Lung (tissue), 11 donors: ENCODE measurements at regions not wholly inside any gene's neighbourhood (a gene's known extent, or its start where the extent isn't known, plus 50 kb on each side); places are given as distances from the start of the nearest gene placed in this dataset.

ENCODE experiments used
- ATAC-seq: fragments of 200-7000 bp; cut with Tn5 transposase; one replicate; pipeline ENCODE4 v1.9.1; 2020; ENCODE audit warnings: moderate number of reproducible peaks; ENCODE audit not compliant: insufficient read depth, low FRiP score
- DNase-seq, 3 donors: peaks; one replicate each; pipeline ENCODE4 v3.0.0-alpha.2; 2013 to 2017
- H3K27ac ChIP-seq, 2 donors: one replicate each; pipeline ENCODE4 v1.5.1; 2013; ENCODE audit warnings: mild to moderate bottlenecking in 2 of 2, moderate library complexity in 2 of 2, control low read depth in 1 of 2, inconsistent platforms in 1 of 2, low read depth in 1 of 2, low read length in 1 of 2
- H3K27me3 ChIP-seq, 3 donors: one replicate each; pipeline ENCODE4 v1.5.1; 2013; ENCODE audit warnings: low read length in 2 of 3; ENCODE audit not compliant: control insufficient read depth in 3 of 3, insufficient read depth in 3 of 3
- H3K36me3 ChIP-seq, 4 donors: one replicate each; pipeline ENCODE4 v1.5.1; 2013; ENCODE audit warnings: low read length in 4 of 4, mild to moderate bottlenecking in 1 of 4, moderate library complexity in 1 of 4; ENCODE audit not compliant: control insufficient read depth in 4 of 4, insufficient read depth in 4 of 4
- H3K4me1 ChIP-seq, 5 donors: one replicate each; pipeline ENCODE4 v1.5.1; 2013; ENCODE audit warnings: low read length in 5 of 5, mild to moderate bottlenecking in 2 of 5, moderate library complexity in 1 of 5; ENCODE audit not compliant: control insufficient read depth in 5 of 5, insufficient read depth in 5 of 5
- H3K4me3 ChIP-seq: one replicate; pipeline ENCODE4 v1.5.1; 2013; ENCODE audit warnings: mild to moderate bottlenecking, control low read depth, moderate library complexity
- H3K9ac ChIP-seq, 2 donors: one replicate each; pipeline ENCODE4 v1.5.1; 2013; ENCODE audit warnings: low read length in 2 of 2, control low read depth in 1 of 2; ENCODE audit not compliant: insufficient read depth in 1 of 2
- H3K9me3 ChIP-seq, 4 donors: one replicate each; pipeline ENCODE4 v1.5.1; 2013; ENCODE audit warnings: low read length in 3 of 4, mild to moderate bottlenecking in 1 of 4, moderate library complexity in 1 of 4; ENCODE audit not compliant: control insufficient read depth in 4 of 4, insufficient read depth in 3 of 4
- WGBS, 2 donors: extraction: QIAGEN DNeasy Blood & Tissue Kit; methylation state at CpG; one replicate each; pipeline ENCODE4 v1.1.7; 2013; 5-methylcytosine and 5-hydroxymethylcytosine counted together
- TF ChIP-seq, protein P1 (sequence below): IDR thresholded peaks from 2 replicates; pipeline ENCODE4 v1.5.1; 2012; ENCODE audit warnings: mild to moderate bottlenecking; ENCODE audit errors: control extremely low read depth, extremely low read depth
- donor health status: control.
- donor health status: control.
- donor health status: Bipolar disorder and iron deficiency.
- donor health status: healthy.
- donor health status: DM: yes; HTN: yes; CAD: no.

DNA sequence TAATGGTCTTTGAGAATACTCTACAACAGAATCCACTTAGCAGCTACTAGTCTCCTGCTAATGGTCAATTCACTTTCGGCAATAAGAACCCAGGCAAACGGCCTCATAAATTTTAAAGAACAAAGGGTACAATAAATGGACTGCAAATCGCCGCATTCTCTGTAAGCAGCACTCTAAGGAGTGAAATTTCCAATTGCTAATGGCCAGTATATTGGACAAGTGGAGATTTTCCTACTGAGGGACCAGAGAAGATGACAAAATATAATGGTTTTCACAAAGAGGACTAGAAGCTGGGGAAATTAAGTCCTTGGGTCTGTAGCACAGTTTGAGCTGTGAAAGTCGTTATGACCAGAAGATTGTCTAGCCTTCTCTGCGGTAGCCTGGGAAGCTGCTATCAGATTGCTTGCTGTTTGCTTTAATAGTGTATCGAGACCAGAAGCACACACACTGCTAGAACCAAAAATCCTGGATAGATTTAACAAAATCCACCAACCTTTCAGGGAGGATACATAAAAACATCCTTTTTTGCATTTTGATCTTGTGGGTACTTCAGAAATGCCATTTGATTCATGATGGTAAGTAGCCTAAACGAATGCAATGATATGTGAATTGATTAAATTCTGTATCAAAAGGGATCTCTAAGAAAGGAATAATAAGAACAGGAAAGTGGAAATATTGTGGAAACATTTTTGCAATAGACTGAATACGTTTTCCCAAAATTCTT is 53.6 kb upstream of the ATP8B1 start:
- no peak for ATAC-seq
- no peak overlapping the region for H3K9ac ChIP-seq
- no peaks in the 10 kb centered on the region for H3K27me3 ChIP-seq
- H3K27ac ChIP-seq, result no peak overlapping the region
- H3K36me3 ChIP-seq, result no peaks in the 10 kb centered on the region
- no peak overlapping the region for H3K4me3 ChIP-seq
- 80 to 88% methylated on average over 9 of the region's 9 CpGs for WGBS, 2 donors
- no peak for DNase-seq
- no peaks in the 10 kb centered on the region for H3K4me1 ChIP-seq
- TF ChIP-seq, protein P1, sequence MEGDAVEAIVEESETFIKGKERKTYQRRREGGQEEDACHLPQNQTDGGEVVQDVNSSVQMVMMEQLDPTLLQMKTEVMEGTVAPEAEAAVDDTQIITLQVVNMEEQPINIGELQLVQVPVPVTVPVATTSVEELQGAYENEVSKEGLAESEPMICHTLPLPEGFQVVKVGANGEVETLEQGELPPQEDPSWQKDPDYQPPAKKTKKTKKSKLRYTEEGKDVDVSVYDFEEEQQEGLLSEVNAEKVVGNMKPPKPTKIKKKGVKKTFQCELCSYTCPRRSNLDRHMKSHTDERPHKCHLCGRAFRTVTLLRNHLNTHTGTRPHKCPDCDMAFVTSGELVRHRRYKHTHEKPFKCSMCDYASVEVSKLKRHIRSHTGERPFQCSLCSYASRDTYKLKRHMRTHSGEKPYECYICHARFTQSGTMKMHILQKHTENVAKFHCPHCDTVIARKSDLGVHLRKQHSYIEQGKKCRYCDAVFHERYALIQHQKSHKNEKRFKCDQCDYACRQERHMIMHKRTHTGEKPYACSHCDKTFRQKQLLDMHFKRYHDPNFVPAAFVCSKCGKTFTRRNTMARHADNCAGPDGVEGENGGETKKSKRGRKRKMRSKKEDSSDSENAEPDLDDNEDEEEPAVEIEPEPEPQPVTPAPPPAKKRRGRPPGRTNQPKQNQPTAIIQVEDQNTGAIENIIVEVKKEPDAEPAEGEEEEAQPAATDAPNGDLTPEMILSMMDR, result no peak
- H3K9me3 ChIP-seq, result no peaks in the 10 kb centered on the region

DNA sequence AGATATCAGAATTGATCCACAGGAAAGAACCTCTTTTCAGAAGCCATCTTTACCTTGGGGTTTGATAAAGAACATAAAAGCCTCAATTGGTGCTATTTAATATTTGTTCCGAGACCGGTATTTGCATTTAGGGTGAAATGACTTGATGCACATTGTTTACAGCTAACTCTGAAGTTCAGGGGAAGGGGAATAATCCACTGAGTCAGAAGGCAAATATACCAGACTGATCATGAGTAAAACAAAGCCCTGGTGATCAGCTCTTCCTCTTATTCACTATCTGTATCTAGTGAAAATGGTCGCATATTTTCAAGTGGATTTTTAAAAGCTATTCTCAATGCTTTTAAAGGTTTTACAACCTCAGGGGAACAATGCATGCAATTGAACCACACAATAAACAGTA is 53.0 kb upstream of the ATP8B1 start:
- Histone ChIP-seq H3K36me3 (no peaks in the 10 kb centered on the region), H3K27me3 (no peaks in the 10 kb centered on the region), H3K4me3 (no peak overlapping the region), H3K4me1 (no peaks in the 10 kb centered on the region), H3K9me3 (no peaks in the 10 kb centered on the region), H3K27ac (no peak overlapping the region), H3K9ac (no peak overlapping the region)
- ATAC-seq (no peak), DNase-seq (no peak)
- 93 to 98% methylated on average over 3 of the region's 3 CpGs for WGBS, 2 donors
- TF ChIP-seq, protein P1, result no peak

DNA sequence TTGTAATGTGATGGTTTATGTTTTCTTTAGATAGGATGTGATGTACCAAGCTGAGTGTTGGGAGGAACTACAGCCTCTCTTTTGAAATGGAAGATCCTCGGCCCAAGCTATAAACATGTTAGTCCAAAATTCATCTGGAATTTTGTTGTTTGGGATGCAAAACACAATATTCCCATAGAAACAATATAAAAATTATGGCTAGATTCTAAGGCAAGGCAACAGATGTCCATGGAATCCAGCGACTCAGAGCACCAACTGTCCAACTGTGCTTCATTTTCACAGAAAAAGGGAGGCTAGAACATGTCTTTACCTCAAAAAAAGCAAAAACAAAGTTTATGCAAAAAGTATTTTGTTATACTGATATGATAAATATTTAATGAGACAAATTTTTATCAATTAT is 52.4 kb upstream of the ATP8B1 start:
- 84 to 96% methylated on average over 2 of the region's 2 CpGs for WGBS, 2 donors
- ATAC-seq, result no peak

More for the DNA sequence above, 52.4 kb upstream of the ATP8B1 start:
- H3K27ac ChIP-seq, result no peak overlapping the region
- H3K9ac ChIP-seq, result no peak overlapping the region
- H3K36me3 ChIP-seq, result no peaks in the 10 kb centered on the region
- TF ChIP-seq, protein P1, result no peak
- no peak for DNase-seq
- no peaks in the 10 kb centered on the region for H3K4me1 ChIP-seq
- H3K4me3 ChIP-seq, result no peak overlapping the region
- H3K9me3 ChIP-seq, result no peaks in the 10 kb centered on the region
- no peaks in the 10 kb centered on the region for H3K27me3 ChIP-seq
